ENCODE measurements at regions not wholly inside any gene's neighbourhood (a gene's known extent, or its start where the extent isn't known, plus 50 kb on each side); places are given as distances from the start of the nearest gene placed in this dataset.

DNA sequence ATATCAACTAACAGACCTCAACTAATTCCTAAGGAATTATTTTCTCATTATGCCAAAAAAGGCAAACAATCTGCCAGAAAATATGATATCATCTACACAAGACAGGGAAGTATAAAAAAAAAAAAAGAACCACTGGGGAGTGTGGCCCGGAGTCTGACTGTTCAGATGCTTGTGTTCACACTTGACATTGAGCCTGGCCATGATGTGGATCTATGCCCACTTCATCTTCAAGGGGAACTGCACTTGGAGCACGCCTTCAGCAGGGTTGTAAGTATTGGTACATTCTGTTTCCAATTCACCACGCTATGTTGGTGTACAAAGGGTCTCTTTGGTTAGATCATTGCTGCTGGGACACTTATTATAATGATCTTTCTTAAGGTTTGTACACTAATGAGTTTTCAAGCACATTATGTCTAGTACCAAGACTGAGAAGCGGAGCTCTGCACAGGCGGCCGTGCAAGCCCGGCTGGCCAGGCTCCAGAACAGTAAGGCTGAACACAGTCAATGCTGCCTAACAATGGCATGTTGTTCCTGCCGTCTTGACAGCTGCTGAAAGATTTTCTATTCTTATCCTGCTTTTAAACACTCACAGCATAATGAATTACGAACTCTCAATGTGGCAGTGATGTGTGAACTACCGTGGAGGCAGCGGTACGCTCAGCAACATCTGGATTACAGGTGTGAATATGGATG, 788.4 kb upstream of the SOX11 start:
- Histone ChIP-seq H3K4me3 (no peak overlapping the region), H3K9me3 (peaks cover 4% of the 10 kb centered on the region; the same call in 1 of the 3 replicates), H3K27ac (no peak overlapping the region), H3K4me2 (no peak overlapping the region), H3K4me1 (no peaks in the 10 kb centered on the region)
- ATAC-seq (no peak), FAIRE-seq (no peak), DNase-seq (ENCODE audit: low read depth in 1 of 2, low spot score in 1 of 2) (no peak)
- ChIA-PET CTCF (no interaction called here), POLR2A (no interaction called here)
- TF ChIP-seq CHD2 (IDR thresholded peaks at IDR 0.05; ENCODE audit: low read length, partially characterized antibody) (no peak), EHF (CRISPR knock-in tag; IDR thresholded peaks at IDR 0.05) (no peak), TP53 (CRISPR knock-in tag; IDR thresholded peaks at IDR 0.05) (no peak), JUN (IDR thresholded peaks at IDR 0.05) (no peak), MYC (IDR thresholded peaks at IDR 0.05; ENCODE audit: borderline replicate concordance, low read length) (no peak), HOXA7 (CRISPR knock-in tag; IDR thresholded peaks at IDR 0.05) (no peak), HOXB13 (CRISPR knock-in tag; IDR thresholded peaks at IDR 0.05; ENCODE audit: low read depth) (no peak), RCOR1 (IDR thresholded peaks at IDR 0.05; ENCODE audit: low read depth, low read length) (no peak), ESRRA (IDR thresholded peaks at IDR 0.05; ENCODE audit: borderline replicate concordance, low read length) (no peak), SMC3 (IDR thresholded peaks at IDR 0.05) (no peak)
- TF ChIP-seq, protein P1, sequence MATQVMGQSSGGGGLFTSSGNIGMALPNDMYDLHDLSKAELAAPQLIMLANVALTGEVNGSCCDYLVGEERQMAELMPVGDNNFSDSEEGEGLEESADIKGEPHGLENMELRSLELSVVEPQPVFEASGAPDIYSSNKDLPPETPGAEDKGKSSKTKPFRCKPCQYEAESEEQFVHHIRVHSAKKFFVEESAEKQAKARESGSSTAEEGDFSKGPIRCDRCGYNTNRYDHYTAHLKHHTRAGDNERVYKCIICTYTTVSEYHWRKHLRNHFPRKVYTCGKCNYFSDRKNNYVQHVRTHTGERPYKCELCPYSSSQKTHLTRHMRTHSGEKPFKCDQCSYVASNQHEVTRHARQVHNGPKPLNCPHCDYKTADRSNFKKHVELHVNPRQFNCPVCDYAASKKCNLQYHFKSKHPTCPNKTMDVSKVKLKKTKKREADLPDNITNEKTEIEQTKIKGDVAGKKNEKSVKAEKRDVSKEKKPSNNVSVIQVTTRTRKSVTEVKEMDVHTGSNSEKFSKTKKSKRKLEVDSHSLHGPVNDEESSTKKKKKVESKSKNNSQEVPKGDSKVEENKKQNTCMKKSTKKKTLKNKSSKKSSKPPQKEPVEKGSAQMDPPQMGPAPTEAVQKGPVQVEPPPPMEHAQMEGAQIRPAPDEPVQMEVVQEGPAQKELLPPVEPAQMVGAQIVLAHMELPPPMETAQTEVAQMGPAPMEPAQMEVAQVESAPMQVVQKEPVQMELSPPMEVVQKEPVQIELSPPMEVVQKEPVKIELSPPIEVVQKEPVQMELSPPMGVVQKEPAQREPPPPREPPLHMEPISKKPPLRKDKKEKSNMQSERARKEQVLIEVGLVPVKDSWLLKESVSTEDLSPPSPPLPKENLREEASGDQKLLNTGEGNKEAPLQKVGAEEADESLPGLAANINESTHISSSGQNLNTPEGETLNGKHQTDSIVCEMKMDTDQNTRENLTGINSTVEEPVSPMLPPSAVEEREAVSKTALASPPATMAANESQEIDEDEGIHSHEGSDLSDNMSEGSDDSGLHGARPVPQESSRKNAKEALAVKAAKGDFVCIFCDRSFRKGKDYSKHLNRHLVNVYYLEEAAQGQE (IDR thresholded peaks at IDR 0.05), result no peak
- 19% methylated on average over 12 of the region's 12 CpGs for WGBS (ENCODE audit: missing lambda C conversion rate)

DNA sequence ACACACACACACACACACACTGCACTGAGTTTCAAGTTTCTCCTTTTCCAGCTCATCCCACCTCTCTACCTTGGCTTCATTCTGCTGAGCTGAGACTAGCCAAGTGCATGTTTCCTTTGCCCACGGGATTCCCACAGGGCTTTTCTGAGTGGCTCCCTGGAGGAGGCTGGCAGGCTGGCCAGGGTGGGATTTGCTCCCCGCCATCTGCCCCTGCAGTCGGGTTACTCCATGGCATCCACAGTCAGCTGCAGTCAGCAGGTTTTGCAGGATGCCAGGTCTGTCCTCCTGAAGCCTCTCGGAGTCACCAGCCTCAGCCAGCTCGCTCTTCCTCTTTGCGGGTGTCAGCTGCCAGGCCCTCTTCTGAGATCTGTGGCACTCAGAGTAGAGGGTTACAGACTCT, 783.7 kb upstream of the SOX11 start:
- ChIA-PET POLR2A (no interaction called here), CTCF (no interaction called here)
- WGBS (ENCODE audit: missing lambda C conversion rate), result 8% methylated on average over 6 of the region's 6 CpGs
- Histone ChIP-seq H3K4me1 (no peaks in the 10 kb centered on the region), H3K4me3 (no peak overlapping the region), H3K27ac (no peak overlapping the region), H3K4me2 (no peak overlapping the region), H3K9me3 (peaks cover 4% of the 10 kb centered on the region; the same call in 2 of the 3 replicates)
- FAIRE-seq (no peak), ATAC-seq (no peak), DNase-seq (ENCODE audit: low read depth in 1 of 2, low spot score in 1 of 2) (no peak)
- TF ChIP-seq FOSL2 (IDR thresholded peaks at IDR 0.05) (no peak), FOSL2 (CRISPR knock-in tag; IDR thresholded peaks at IDR 0.05) (no peak), TFCP2L1 (CRISPR knock-in tag; IDR thresholded peaks at IDR 0.05) (no peak), E2F6 (IDR thresholded peaks at IDR 0.05; ENCODE audit: borderline replicate concordance, low read depth) (no peak), NR3C1 (IDR thresholded peaks at IDR 0.05) (no peak), EHMT2 (IDR thresholded peaks at IDR 0.05; ENCODE audit: low read depth) (no peak)

DNA sequence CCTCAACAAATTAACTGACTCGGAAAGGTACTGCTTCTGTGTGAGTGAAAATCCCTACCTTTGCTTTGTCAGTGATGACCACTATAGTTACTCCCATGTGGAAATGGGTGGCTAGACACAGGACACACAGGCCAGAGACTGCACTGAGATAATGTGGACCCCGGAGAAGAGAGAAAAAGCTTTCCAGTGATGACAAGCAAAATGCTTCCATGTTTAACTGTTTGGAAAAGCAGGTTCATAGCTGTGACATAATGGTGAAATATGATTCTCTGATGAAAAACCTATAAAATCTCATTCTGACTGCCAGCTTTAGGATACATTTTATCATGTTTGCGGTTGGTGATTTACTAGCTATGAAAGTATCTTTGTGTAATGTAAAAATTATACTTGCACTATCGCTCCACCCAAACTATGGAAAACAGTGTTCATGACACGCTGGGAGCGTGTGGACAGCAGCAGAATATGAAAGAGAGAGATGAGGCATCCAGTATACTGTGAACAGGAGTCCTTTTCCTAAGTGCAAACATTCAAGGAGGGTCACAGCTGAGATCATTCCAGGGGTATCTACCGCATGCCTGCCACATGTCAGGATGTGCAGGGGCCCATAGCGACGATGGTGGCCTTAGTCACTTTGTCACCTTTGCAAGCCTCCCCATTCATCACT, 782.7 kb upstream of the SOX11 start:
- Histone ChIP-seq H3K9me3 (peaks cover 5% of the 10 kb centered on the region; the same call in 2 of the 3 replicates), H3K4me1 (no peaks in the 10 kb centered on the region), H3K4me3 (no peak overlapping the region), H3K4me2 (no peak overlapping the region), H3K27ac (no peak overlapping the region)
- DNase-seq (ENCODE audit: low read depth in 1 of 2, low spot score in 1 of 2) (no peak), FAIRE-seq (no peak), ATAC-seq (no peak)
- CTCF ChIA-PET, result no interaction called here
- WGBS (ENCODE audit: missing lambda C conversion rate), result 33% methylated on average over 9 of the region's 9 CpGs
- POLR2A ChIA-PET, result no interaction called here
- no peak for TF ChIP-seq SREBF2 (IDR thresholded peaks at IDR 0.05)
- TF ChIP-seq HOXB5 (CRISPR knock-in tag; IDR thresholded peaks at IDR 0.05), result no peak
- no peak for TF ChIP-seq RFX5 (IDR thresholded peaks at IDR 0.05)
- no peak for TF ChIP-seq RNF2 (IDR thresholded peaks at IDR 0.05; ENCODE audit: borderline replicate concordance, low read depth)
- TF ChIP-seq TP53 (CRISPR knock-in tag; IDR thresholded peaks at IDR 0.05), result no peak
- TF ChIP-seq HEYL (CRISPR knock-in tag; IDR thresholded peaks at IDR 0.05), result no peak
- TF ChIP-seq, protein P2, sequence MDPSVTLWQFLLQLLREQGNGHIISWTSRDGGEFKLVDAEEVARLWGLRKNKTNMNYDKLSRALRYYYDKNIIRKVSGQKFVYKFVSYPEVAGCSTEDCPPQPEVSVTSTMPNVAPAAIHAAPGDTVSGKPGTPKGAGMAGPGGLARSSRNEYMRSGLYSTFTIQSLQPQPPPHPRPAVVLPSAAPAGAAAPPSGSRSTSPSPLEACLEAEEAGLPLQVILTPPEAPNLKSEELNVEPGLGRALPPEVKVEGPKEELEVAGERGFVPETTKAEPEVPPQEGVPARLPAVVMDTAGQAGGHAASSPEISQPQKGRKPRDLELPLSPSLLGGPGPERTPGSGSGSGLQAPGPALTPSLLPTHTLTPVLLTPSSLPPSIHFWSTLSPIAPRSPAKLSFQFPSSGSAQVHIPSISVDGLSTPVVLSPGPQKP (IDR thresholded peaks at IDR 0.05; ENCODE audit: low read depth, low read length), result no peak
- TF ChIP-seq KDM1A (IDR thresholded peaks at IDR 0.05; ENCODE audit: low read depth), result no peak
- no peak for TF ChIP-seq JUN (IDR thresholded peaks at IDR 0.05)
- TF ChIP-seq, protein P3, sequence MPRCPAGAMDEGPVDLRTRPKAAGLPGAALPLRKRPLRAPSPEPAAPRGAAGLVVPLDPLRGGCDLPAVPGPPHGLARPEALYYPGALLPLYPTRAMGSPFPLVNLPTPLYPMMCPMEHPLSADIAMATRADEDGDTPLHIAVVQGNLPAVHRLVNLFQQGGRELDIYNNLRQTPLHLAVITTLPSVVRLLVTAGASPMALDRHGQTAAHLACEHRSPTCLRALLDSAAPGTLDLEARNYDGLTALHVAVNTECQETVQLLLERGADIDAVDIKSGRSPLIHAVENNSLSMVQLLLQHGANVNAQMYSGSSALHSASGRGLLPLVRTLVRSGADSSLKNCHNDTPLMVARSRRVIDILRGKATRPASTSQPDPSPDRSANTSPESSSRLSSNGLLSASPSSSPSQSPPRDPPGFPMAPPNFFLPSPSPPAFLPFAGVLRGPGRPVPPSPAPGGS (IDR thresholded peaks at IDR 0.05), result no peak
- no peak for TF ChIP-seq NFE2L2 (conservative IDR thresholded peaks at IDR 0.05; ENCODE audit: low read length)
- TF ChIP-seq, protein P4, sequence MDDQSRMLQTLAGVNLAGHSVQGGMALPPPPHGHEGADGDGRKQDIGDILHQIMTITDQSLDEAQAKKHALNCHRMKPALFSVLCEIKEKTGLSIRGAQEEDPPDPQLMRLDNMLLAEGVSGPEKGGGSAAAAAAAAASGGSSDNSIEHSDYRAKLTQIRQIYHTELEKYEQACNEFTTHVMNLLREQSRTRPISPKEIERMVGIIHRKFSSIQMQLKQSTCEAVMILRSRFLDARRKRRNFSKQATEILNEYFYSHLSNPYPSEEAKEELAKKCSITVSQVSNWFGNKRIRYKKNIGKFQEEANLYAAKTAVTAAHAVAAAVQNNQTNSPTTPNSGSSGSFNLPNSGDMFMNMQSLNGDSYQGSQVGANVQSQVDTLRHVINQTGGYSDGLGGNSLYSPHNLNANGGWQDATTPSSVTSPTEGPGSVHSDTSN (IDR thresholded peaks at IDR 0.05), result no peak
- no peak for TF ChIP-seq CBX2 (IDR thresholded peaks at IDR 0.05; ENCODE audit: borderline replicate concordance, low read depth)
